HG03039 (cell line): ENCODE measurements at regions not wholly inside any gene's neighbourhood (a gene's known extent, or its start where the extent isn't known, plus 50 kb on each side); places are given as distances from the start of the nearest gene placed in this dataset.
"Not testable (repeated sequence)": the region's sequence is repeated elsewhere in the genome, so short reads cannot be mapped to it uniquely, and the experiment has no call there.

ENCODE experiments used
- ATAC-seq: cut with Tn5 transposase; IDR thresholded peaks from one replicate; pipeline ENCODE4 v1.9.1; 2021; ENCODE audit warnings: mild to moderate bottlenecking, moderate library complexity; ENCODE audit not compliant: unreplicated experiment

- ATAC-seq = no peak
Observed at GRCh38 chr17:72175787-72176515, 55.1 kb downstream of the SOX9 start.

GRCh38 chr17:72176516-72176851, 55.7 kb downstream of the SOX9 start:
- no peak for ATAC-seq

- no peak for ATAC-seq
Observed at GRCh38 chr17:72176951-72177660, 56.3 kb downstream of the SOX9 start.

- no peak for ATAC-seq
Observed at GRCh38 chr17:72177738-72178137, 56.9 kb downstream of the SOX9 start.

- no peak for ATAC-seq
Observed at GRCh38 chr17:72182371-72182873, 61.6 kb downstream of the SOX9 start.

GRCh38 chr17:72183194-72183685, 62.4 kb downstream of the SOX9 start:
- no peak for ATAC-seq

GRCh38 chr17:72184805-72185204, 64.0 kb downstream of the SOX9 start:
- ATAC-seq = no peak

- ATAC-seq = no peak
Observed at GRCh38 chr17:72185564-72185963, 64.7 kb downstream of the SOX9 start.

- no peak for ATAC-seq
Observed at GRCh38 chr17:72187556-72187955, 66.7 kb downstream of the SOX9 start.

- ATAC-seq = no peak
Observed at GRCh38 chr17:72188801-72189200, 68.0 kb downstream of the SOX9 start.

GRCh38 chr17:72189768-72190593, 69.2 kb downstream of the SOX9 start:
- ATAC-seq = no peak

GRCh38 chr17:72191356-72191755, 70.5 kb downstream of the SOX9 start:
- no peak for ATAC-seq

GRCh38 chr17:72191921-72192799, 71.3 kb downstream of the SOX9 start:
- no peak for ATAC-seq

- ATAC-seq = no peak
Observed at GRCh38 chr17:72192800-72193192, 72.0 kb downstream of the SOX9 start.

- ATAC-seq = no peak
Observed at GRCh38 chr17:72193391-72194106, 72.7 kb downstream of the SOX9 start.

GRCh38 chr17:72194107-72194440, 73.3 kb downstream of the SOX9 start:
- not testable (repeated sequence) for ATAC-seq

GRCh38 chr17:72199256-72199655, 78.4 kb downstream of the SOX9 start:
- no peak for ATAC-seq

GRCh38 chr17:72204742-72205141, 83.9 kb downstream of the SOX9 start:
- ATAC-seq = no peak

GRCh38 chr17:72205357-72205756, 84.5 kb downstream of the SOX9 start:
- ATAC-seq = no peak

- ATAC-seq = no peak
Observed at GRCh38 chr17:72205822-72206221, 85.0 kb downstream of the SOX9 start.
